ENCODE measurements at regions not wholly inside any gene's neighbourhood (a gene's known extent, or its start where the extent isn't known, plus 50 kb on each side); places are given as distances from the start of the nearest gene placed in this dataset.
"Not testable (repeated sequence)": the region's sequence is repeated elsewhere in the genome, so short reads cannot be mapped to it uniquely, and the experiment has no call there.

- Mint-ChIP-seq H3K4me3 (no peak overlapping the region), H3K27ac (no peak overlapping the region), H3K4me1 (peaks cover 17% of the 10 kb centered on the region), H3K9me3 (peaks cover 2% of the 10 kb centered on the region), H3K36me3 (ENCODE audit: low read depth) (no peaks in the 10 kb centered on the region), H3K27me3 (ENCODE audit: insufficient read depth) (no peaks in the 10 kb centered on the region)
- no peaks in the 10 kb centered on the region for H3K9me3 ChIP-seq (ENCODE audit: control insufficient read depth, low read length)
- no peak for TF ChIP-seq CTCF (conservative IDR thresholded peaks at IDR 0.05)
- no peak for DNase-seq
- no peaks in the 10 kb centered on the region for H3K27me3 ChIP-seq (ENCODE audit: control insufficient read depth, insufficient read depth, low read length, poor library complexity, severe bottlenecking)
- no peak overlapping the region for H3K4me3 ChIP-seq (ENCODE audit: low read length)
- no peaks in the 10 kb centered on the region for H3K36me3 ChIP-seq (ENCODE audit: control insufficient read depth, insufficient read depth, low read length)
- H3K27ac ChIP-seq (ENCODE audit: low read depth, low read length), result no peak overlapping the region
- 89 to 93% methylated on average over 2 to 3 of the region's 3 CpGs for WGBS, 2 experiments (ENCODE audit: insufficient coverage in 1 of 2, insufficient read length in 1 of 2)
- H3K9ac ChIP-seq (ENCODE audit: extremely low read depth, low read length, poor library complexity, severe bottlenecking), result no peak overlapping the region
- H3K4me1 ChIP-seq (ENCODE audit: control insufficient read depth, insufficient read depth, low read length), result peaks cover 3% of the 10 kb centered on the region
Measured at GRCh38 chr11:42819126-42819525, 492.7 kb upstream of the API5 start.

- not testable (repeated sequence) for H3K9me3 ChIP-seq (ENCODE audit: control insufficient read depth, low read length); H3K4me1 ChIP-seq (ENCODE audit: control insufficient read depth, insufficient read depth, low read length); H3K36me3 ChIP-seq (ENCODE audit: control insufficient read depth, insufficient read depth, low read length); H3K27ac ChIP-seq (ENCODE audit: low read depth, low read length); H3K9ac ChIP-seq (ENCODE audit: extremely low read depth, low read length, poor library complexity, severe bottlenecking); H3K36me3 Mint-ChIP-seq (ENCODE audit: low read depth); DNase-seq; H3K4me3 ChIP-seq (ENCODE audit: low read length); H3K27me3 ChIP-seq (ENCODE audit: control insufficient read depth, insufficient read depth, low read length, poor library complexity, severe bottlenecking); H3K27me3 Mint-ChIP-seq (ENCODE audit: insufficient read depth); H3K9me3 Mint-ChIP-seq; H3K4me3 Mint-ChIP-seq; H3K27ac Mint-ChIP-seq
- peaks cover 20% of the 10 kb centered on the region for H3K4me1 Mint-ChIP-seq
- WGBS, 2 experiments (ENCODE audit: insufficient coverage in 1 of 2, insufficient read length in 1 of 2), result 89 to 91% methylated on average over 4 to 6 of the region's 6 CpGs
Measured at GRCh38 chr11:42822188-42822587, 489.6 kb upstream of the API5 start.

- Mint-ChIP-seq H3K27me3 (ENCODE audit: insufficient read depth) (no peaks in the 10 kb centered on the region), H3K4me3 (no peak overlapping the region), H3K4me1 (peaks cover 20% of the 10 kb centered on the region), H3K9me3 (peaks cover 2% of the 10 kb centered on the region), H3K36me3 (ENCODE audit: low read depth) (no peaks in the 10 kb centered on the region), H3K27ac (no peak overlapping the region)
- no peak for DNase-seq
- Histone ChIP-seq H3K36me3 (ENCODE audit: control insufficient read depth, insufficient read depth, low read length) (no peaks in the 10 kb centered on the region), H3K27me3 (ENCODE audit: control insufficient read depth, insufficient read depth, low read length, poor library complexity, severe bottlenecking) (no peaks in the 10 kb centered on the region), H3K27ac (ENCODE audit: low read depth, low read length) (no peak overlapping the region), H3K9me3 (ENCODE audit: control insufficient read depth, low read length) (no peaks in the 10 kb centered on the region), H3K4me1 (ENCODE audit: control insufficient read depth, insufficient read depth, low read length) (peaks cover 3% of the 10 kb centered on the region), H3K4me3 (ENCODE audit: low read length) (no peak overlapping the region), H3K9ac (ENCODE audit: extremely low read depth, low read length, poor library complexity, severe bottlenecking) (no peak overlapping the region)
- TF ChIP-seq CTCF (conservative IDR thresholded peaks at IDR 0.05), result no peak
- WGBS, 2 experiments (ENCODE audit: insufficient coverage in 1 of 2, insufficient read length in 1 of 2), result 93% methylated on average over 1 of the region's 1 CpG; no CpG with 5 or more reads in 1 of the 2 experiments
Measured at GRCh38 chr11:42823546-42823945, 488.2 kb upstream of the API5 start.

- Mint-ChIP-seq H3K27ac (no peak overlapping the region), H3K27me3 (ENCODE audit: insufficient read depth) (no peaks in the 10 kb centered on the region), H3K36me3 (ENCODE audit: low read depth) (no peaks in the 10 kb centered on the region), H3K4me1 (peaks cover 20% of the 10 kb centered on the region), H3K9me3 (peaks cover 2% of the 10 kb centered on the region), H3K4me3 (no peak overlapping the region)
- TF ChIP-seq CTCF (conservative IDR thresholded peaks at IDR 0.05), result no peak
- Histone ChIP-seq H3K36me3 (ENCODE audit: control insufficient read depth, insufficient read depth, low read length) (no peaks in the 10 kb centered on the region), H3K27me3 (ENCODE audit: control insufficient read depth, insufficient read depth, low read length, poor library complexity, severe bottlenecking) (no peaks in the 10 kb centered on the region), H3K9me3 (ENCODE audit: control insufficient read depth, low read length) (no peaks in the 10 kb centered on the region), H3K27ac (ENCODE audit: low read depth, low read length) (no peak overlapping the region), H3K4me3 (ENCODE audit: low read length) (no peak overlapping the region), H3K4me1 (ENCODE audit: control insufficient read depth, insufficient read depth, low read length) (peaks cover 3% of the 10 kb centered on the region), H3K9ac (ENCODE audit: extremely low read depth, low read length, poor library complexity, severe bottlenecking) (no peak overlapping the region)
- 96 to 97% methylated on average over 3 to 4 of the region's 4 CpGs for WGBS, 2 experiments (ENCODE audit: insufficient coverage in 1 of 2, insufficient read length in 1 of 2)
- DNase-seq, result no peak
Measured at GRCh38 chr11:42824067-42824466, 487.7 kb upstream of the API5 start.
